AG09319 (cell line): ENCODE measurements at regions not wholly inside any gene's neighbourhood (a gene's known extent, or its start where the extent isn't known, plus 50 kb on each side); places are given as distances from the start of the nearest gene placed in this dataset.

Experiments used
- DNase-seq: peaks from one replicate; pipeline ENCODE4 v3.0.0-alpha.2; 2010; ENCODE audit warnings: low read depth; ENCODE audit errors: extremely low read depth
- CTCF ChIP-seq: IDR thresholded peaks from 2 replicates; pipeline ENCODE4 v1.5.1; 2011; ENCODE audit warnings: low read depth, mild to moderate bottlenecking, inconsistent platforms, low read length, moderate library complexity

GRCh38 chr10:6864142-6864541 is 284.1 kb upstream of the PRKCQ start:
- DNase-seq, result no peak

GRCh38 chr10:6863381-6863780 is 283.3 kb upstream of the PRKCQ start:
- TF ChIP-seq CTCF, result no peak
- no peak for DNase-seq

More at GRCh38 chr10:6864142-6864541, 284.1 kb upstream of the PRKCQ start:
- no peak for TF ChIP-seq CTCF

- no peak for DNase-seq
- no peak for TF ChIP-seq CTCF
Measured at GRCh38 chr10:6850452-6850851, 270.4 kb upstream of the PRKCQ start.

GRCh38 chr10:6847561-6847960 is 267.5 kb upstream of the PRKCQ start:
- DNase-seq, result no peak

GRCh38 chr10:6843894-6844650 is 264.0 kb upstream of the PRKCQ start:
- no peak for TF ChIP-seq CTCF
- no peak for DNase-seq

More at GRCh38 chr10:6847561-6847960, 267.5 kb upstream of the PRKCQ start:
- TF ChIP-seq CTCF, result no peak

GRCh38 chr10:6843481-6843881 is 263.4 kb upstream of the PRKCQ start:
- TF ChIP-seq CTCF, result no peak
- no peak for DNase-seq

- DNase-seq, result no peak
- no peak for TF ChIP-seq CTCF
Measured at GRCh38 chr10:6842722-6843121, 262.6 kb upstream of the PRKCQ start.
